ENCODE measurements at regions not wholly inside any gene's neighbourhood (a gene's known extent, or its start where the extent isn't known, plus 50 kb on each side); places are given as distances from the start of the nearest gene placed in this dataset.
"Not testable (repeated sequence)": the region's sequence is repeated elsewhere in the genome, so short reads cannot be mapped to it uniquely, and the experiment has no call there.

GRCh38 chr14:71628433-71628832, 303.8 kb upstream of the RGS6 start:
- Mint-ChIP-seq H3K9me3 (peaks cover 21% of the 10 kb centered on the region), H3K4me1 (no peaks in the 10 kb centered on the region), H3K4me3 (no peak overlapping the region), H3K27me3 (ENCODE audit: low read depth, poor library complexity) (no peaks in the 10 kb centered on the region), H3K27ac (no peak overlapping the region), H3K36me3 (ENCODE audit: low read depth) (peaks cover 42% of the 10 kb centered on the region)
- DNase-seq: no peak
- TF ChIP-seq, protein P1, sequence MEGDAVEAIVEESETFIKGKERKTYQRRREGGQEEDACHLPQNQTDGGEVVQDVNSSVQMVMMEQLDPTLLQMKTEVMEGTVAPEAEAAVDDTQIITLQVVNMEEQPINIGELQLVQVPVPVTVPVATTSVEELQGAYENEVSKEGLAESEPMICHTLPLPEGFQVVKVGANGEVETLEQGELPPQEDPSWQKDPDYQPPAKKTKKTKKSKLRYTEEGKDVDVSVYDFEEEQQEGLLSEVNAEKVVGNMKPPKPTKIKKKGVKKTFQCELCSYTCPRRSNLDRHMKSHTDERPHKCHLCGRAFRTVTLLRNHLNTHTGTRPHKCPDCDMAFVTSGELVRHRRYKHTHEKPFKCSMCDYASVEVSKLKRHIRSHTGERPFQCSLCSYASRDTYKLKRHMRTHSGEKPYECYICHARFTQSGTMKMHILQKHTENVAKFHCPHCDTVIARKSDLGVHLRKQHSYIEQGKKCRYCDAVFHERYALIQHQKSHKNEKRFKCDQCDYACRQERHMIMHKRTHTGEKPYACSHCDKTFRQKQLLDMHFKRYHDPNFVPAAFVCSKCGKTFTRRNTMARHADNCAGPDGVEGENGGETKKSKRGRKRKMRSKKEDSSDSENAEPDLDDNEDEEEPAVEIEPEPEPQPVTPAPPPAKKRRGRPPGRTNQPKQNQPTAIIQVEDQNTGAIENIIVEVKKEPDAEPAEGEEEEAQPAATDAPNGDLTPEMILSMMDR (IDR thresholded peaks at IDR 0.05): no peak

GRCh38 chr14:71629250-71629649, 303.0 kb upstream of the RGS6 start:
- no peak overlapping the region for H3K27ac Mint-ChIP-seq
- peaks cover 5% of the 10 kb centered on the region for H3K27me3 Mint-ChIP-seq (ENCODE audit: low read depth, poor library complexity)
- no peaks in the 10 kb centered on the region for H3K4me1 Mint-ChIP-seq
- H3K36me3 Mint-ChIP-seq (ENCODE audit: low read depth): peaks cover 50% of the 10 kb centered on the region
- peaks cover 29% of the 10 kb centered on the region for H3K9me3 Mint-ChIP-seq
- TF ChIP-seq, protein P1 (IDR thresholded peaks at IDR 0.05): no peak
- no peak overlapping the region for H3K4me3 Mint-ChIP-seq
- no peak for DNase-seq

- Mint-ChIP-seq H3K27me3 (ENCODE audit: low read depth, poor library complexity) (peaks cover 10% of the 10 kb centered on the region), H3K4me1 (no peaks in the 10 kb centered on the region), H3K9me3 (peaks cover 36% of the 10 kb centered on the region), H3K4me3 (no peak overlapping the region), H3K27ac (no peak overlapping the region), H3K36me3 (ENCODE audit: low read depth) (peaks cover 57% of the 10 kb centered on the region)
- TF ChIP-seq, protein P1 (IDR thresholded peaks at IDR 0.05): no peak
- no peak for DNase-seq
Measured at GRCh38 chr14:71629765-71630492, 302.3 kb upstream of the RGS6 start.

DNA sequence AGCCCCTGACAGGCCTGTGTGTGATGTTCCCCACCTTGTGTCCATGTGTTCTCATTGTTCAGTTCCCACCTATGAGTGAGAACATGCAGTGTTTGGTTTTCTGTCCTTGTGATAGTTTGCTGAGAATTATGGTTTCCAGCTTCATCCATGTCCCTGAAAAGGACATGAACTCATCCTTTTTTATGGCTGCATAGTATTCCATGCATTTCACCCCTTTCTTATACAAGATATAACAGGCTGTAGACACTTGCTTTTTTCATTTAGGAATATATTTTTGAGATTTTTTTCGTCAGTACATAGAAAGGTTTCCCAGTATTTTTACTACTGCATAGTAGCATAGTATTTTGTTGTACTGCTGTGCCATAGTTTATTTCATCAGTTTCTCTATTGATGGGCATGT, 301.2 kb upstream of the RGS6 start:
- Mint-ChIP-seq H3K36me3 (ENCODE audit: low read depth) (peaks cover 58% of the 10 kb centered on the region), H3K9me3 (peaks cover 39% of the 10 kb centered on the region), H3K27me3 (ENCODE audit: low read depth, poor library complexity) (peaks cover 10% of the 10 kb centered on the region), H3K27ac (peak overlapping the region; percentile 22)
- DNase-seq, H3K4me3 Mint-ChIP-seq, H3K4me1 Mint-ChIP-seq: not testable (repeated sequence)

DNA sequence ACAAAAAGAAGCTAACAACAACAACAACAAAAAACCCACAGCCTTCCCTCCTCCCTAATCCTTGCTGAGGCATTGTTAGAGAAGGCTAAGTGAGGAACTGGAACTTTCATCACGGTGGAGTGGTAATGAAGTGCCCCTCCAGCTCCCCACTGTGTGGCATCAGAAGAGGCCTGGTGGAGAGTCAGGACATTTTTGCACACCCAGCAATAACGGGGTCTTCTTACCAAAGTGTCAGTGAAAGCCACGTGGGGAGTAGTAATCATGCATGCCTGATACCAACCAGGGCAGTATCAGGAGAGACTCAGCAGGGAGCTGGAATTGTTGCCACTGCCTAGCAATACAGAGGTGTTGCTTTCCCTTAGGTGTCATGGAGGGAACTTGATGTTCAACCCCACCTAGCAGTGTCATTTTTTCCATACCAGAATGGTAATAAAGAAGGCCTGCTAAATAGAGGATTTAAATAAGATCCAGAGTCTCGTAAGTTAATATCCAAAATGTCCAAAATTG, 299.7 kb upstream of the RGS6 start:
- H3K4me1 Mint-ChIP-seq: no peaks in the 10 kb centered on the region
- H3K27me3 Mint-ChIP-seq (ENCODE audit: low read depth, poor library complexity): peaks cover 10% of the 10 kb centered on the region
- no peak overlapping the region for H3K27ac Mint-ChIP-seq
- H3K9me3 Mint-ChIP-seq: peaks cover 39% of the 10 kb centered on the region
- no peak overlapping the region for H3K4me3 Mint-ChIP-seq
- no peak for DNase-seq
- TF ChIP-seq, protein P1 (IDR thresholded peaks at IDR 0.05): no peak
- H3K36me3 Mint-ChIP-seq (ENCODE audit: low read depth): peaks cover 65% of the 10 kb centered on the region

- H3K9me3 Mint-ChIP-seq: peaks cover 41% of the 10 kb centered on the region
- peaks cover 65% of the 10 kb centered on the region for H3K36me3 Mint-ChIP-seq (ENCODE audit: low read depth)
- TF ChIP-seq, protein P1 (IDR thresholded peaks at IDR 0.05): no peak
- H3K27ac Mint-ChIP-seq: no peak overlapping the region
- H3K4me3 Mint-ChIP-seq: no peak overlapping the region
- DNase-seq: no peak
- H3K27me3 Mint-ChIP-seq (ENCODE audit: low read depth, poor library complexity): peaks cover 10% of the 10 kb centered on the region
- no peaks in the 10 kb centered on the region for H3K4me1 Mint-ChIP-seq
Measured at GRCh38 chr14:71636076-71636475, 296.2 kb upstream of the RGS6 start.
